ENCODE measurements at regions not wholly inside any gene's neighbourhood (a gene's known extent, or its start where the extent isn't known, plus 50 kb on each side); places are given as distances from the start of the nearest gene placed in this dataset.

DNA sequence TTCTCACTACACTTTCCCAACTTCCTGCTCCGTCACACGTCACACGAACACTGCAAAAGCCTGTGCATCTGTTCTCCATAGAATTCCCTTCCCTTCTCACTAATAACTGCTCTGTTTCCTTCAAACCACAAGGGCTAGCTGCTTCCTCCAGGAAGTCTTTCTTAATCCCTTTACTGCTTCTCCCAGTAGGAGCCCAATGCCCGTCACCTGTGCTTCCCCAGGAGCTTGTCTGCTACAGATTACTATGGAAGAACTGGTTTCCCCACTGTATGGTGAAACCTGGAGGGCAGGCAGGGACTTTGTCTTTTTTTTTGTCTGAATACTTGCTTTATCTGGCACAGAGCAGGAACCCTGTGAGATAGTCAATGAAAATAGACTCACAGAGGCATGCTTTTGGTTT lies 444.7 kb upstream of the MAP3K7 start:
- TF ChIP-seq CTCF (IDR thresholded peaks at IDR 0.05; ENCODE audit: control insufficient read depth, extremely low read depth, insufficient read depth), result no peak
- no peak for DNase-seq (ENCODE audit: low read depth)
- H3K4me3 ChIP-seq (ENCODE audit: low read depth, low read length), result no peak overlapping the region

GRCh38 chr6:91029211-91029610 lies 442.3 kb upstream of the MAP3K7 start:
- no peak for TF ChIP-seq CTCF (IDR thresholded peaks at IDR 0.05; ENCODE audit: control insufficient read depth, extremely low read depth, insufficient read depth)
- DNase-seq (ENCODE audit: low read depth), result no peak
- no peak overlapping the region for H3K4me3 ChIP-seq (ENCODE audit: low read depth, low read length)

- no peak for TF ChIP-seq CTCF (IDR thresholded peaks at IDR 0.05; ENCODE audit: control insufficient read depth, extremely low read depth, insufficient read depth)
- no peak overlapping the region for H3K4me3 ChIP-seq (ENCODE audit: low read depth, low read length)
- no peak for DNase-seq (ENCODE audit: low read depth)
These were observed 436.7 kb upstream of the MAP3K7 start for GRCh38 chr6:91023529-91023928.

GRCh38 chr6:91020744-91021143 lies 433.9 kb upstream of the MAP3K7 start:
- H3K4me3 ChIP-seq (ENCODE audit: low read depth, low read length), result no peak overlapping the region
- no peak for TF ChIP-seq CTCF (IDR thresholded peaks at IDR 0.05; ENCODE audit: control insufficient read depth, extremely low read depth, insufficient read depth)
- no peak for DNase-seq (ENCODE audit: low read depth)

DNA sequence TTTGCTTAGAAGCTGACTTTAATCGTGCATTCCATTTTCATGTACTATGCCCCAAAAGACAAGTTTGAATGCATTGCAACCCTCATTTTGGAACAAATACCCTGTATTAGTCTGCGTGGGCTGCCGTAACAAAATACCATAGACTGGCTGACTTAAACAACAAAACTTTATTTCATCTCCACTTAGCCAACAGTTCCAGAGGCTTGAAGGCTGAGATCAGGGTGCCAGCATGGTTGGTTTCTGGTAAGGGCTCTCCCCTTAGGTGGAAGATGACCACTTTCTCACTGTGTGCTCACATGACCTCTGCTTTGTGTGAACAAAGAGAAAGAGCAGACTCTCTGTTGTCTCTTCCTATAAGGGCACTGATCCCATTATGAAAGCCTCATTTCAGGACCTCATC lies 431.7 kb upstream of the MAP3K7 start:
- no peak overlapping the region for H3K4me3 ChIP-seq (ENCODE audit: low read depth, low read length)
- DNase-seq (ENCODE audit: low read depth), result no peak
- TF ChIP-seq CTCF (IDR thresholded peaks at IDR 0.05; ENCODE audit: control insufficient read depth, extremely low read depth, insufficient read depth), result no peak

DNA sequence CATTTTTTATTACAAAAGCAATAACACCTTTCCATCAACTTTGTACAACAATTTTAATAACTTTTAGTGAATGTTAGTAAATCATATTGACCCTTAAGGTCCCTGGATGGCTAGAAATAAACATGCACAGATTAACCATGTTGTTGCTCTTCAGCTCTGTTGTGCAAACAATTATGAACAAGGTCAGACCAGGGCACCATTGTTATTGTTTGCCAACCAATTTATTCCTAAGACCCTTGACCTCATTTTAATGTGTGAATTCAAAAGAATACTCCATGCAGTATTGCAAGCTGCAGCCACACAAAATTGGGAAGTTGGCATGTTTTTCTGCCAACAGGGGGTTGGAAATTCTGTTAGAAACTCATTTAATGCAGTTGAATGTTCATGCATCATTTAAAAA lies 426.6 kb upstream of the MAP3K7 start:
- H3K4me3 ChIP-seq (ENCODE audit: low read depth, low read length), result no peak overlapping the region
- TF ChIP-seq CTCF (IDR thresholded peaks at IDR 0.05; ENCODE audit: control insufficient read depth, extremely low read depth, insufficient read depth), result no peak
- no peak for DNase-seq (ENCODE audit: low read depth)

- no peak overlapping the region for H3K4me3 ChIP-seq (ENCODE audit: low read depth, low read length)
- no peak for DNase-seq (ENCODE audit: low read depth)
These were observed 410.2 kb upstream of the MAP3K7 start for GRCh38 chr6:90997076-90997475.

More at GRCh38 chr6:90997076-90997475, 410.2 kb upstream of the MAP3K7 start:
- no peak for TF ChIP-seq CTCF (IDR thresholded peaks at IDR 0.05; ENCODE audit: control insufficient read depth, extremely low read depth, insufficient read depth)
